C4-2B (cell line): ENCODE measurements at regions not wholly inside any gene's neighbourhood (a gene's known extent, or its start where the extent isn't known, plus 50 kb on each side); places are given as distances from the start of the nearest gene placed in this dataset.
"Not testable (repeated sequence)": the region's sequence is repeated elsewhere in the genome, so short reads cannot be mapped to it uniquely, and the experiment has no call there.

Source experiments
- H3K27ac ChIP-seq: fragments of 450-650 bp; 2 replicates; pipeline ENCODE4 v1.5.1; 2017
- CTCF ChIP-seq: fragments of 450-650 bp; conservative IDR thresholded peaks from 2 replicates; pipeline ENCODE4 v1.5.1; 2017; ENCODE audit warnings: mild to moderate bottlenecking
- ZFX ChIP-seq: fragments of 450-650 bp; IDR thresholded peaks from 2 replicates; pipeline ENCODE4 v1.6.1; 2017

GRCh38 chr15:79492065-79492464, 59.9 kb downstream of the MINAR1 start:
- TF ChIP-seq ZFX: no peak
- TF ChIP-seq CTCF: no peak

DNA sequence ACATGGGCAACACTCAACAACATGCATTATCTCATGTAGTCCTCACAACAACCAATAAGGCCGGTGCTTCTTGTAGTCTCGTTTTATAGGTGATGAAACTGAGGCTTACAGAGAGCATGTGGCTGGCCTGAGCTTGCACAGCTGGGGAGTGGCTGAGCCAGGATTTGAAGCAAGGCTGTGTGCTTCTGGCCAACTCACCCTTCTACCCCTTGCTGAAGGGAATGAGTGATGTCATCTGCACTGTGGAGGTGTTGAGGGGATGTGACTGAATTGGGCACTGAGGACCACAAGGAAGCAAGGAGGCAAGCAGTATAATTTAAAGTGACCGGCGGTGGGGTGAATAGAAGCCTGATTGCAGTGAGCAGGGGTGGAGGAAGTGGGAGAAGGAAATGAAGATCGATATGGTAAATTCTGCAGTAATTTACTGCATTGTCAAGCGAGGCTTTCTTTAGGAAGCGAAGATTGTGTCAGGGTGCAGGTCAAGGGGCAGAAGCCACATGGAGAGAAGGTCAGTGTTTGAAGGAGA, 62.3 kb downstream of the MINAR1 start:
- H3K27ac ChIP-seq: no peak overlapping the region
- no peak for TF ChIP-seq ZFX
- no peak for TF ChIP-seq CTCF

More at GRCh38 chr15:79492065-79492464, 59.9 kb downstream of the MINAR1 start:
- H3K27ac ChIP-seq: no peak overlapping the region

DNA sequence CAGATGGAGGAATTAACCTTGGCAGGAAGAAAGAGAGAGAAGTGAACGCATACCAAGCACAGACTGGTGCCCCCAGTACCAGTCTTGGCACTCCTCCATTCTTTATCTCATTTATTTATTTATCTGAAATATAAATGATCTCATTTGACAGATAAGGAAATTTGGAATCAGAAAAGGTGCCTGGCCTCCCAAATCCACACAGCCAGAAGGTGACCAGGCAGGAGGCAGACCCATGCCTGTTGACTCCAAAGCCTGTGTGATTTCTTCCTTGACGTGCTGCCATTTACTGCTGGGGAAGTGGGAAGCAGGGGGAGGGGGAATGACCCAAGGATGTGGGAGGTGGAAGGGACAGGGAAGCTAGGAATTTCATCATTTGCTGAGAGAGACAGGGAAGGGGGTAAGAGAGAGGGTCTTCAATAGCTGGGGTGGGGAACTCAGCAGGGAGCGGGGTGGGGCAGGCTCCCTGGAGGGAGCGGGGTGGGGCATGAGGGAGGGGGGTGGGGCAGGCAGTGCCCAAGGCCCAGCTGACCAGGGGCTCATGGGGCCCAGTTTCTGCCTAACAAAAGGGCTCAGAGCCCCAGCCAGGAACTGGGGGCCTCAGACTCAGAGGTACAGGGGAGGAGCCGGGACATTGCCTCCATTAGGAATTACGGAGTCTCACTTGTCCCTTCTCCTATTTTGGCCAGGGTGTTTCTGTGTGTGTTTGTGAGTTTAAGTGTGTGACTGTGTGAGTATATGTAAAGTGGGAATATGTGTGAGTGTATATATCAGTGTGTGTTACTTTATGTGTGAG, 63.0 kb downstream of the MINAR1 start:
- TF ChIP-seq ZFX (no peak), CTCF (no peak)
- no peak overlapping the region for H3K27ac ChIP-seq

- no peak overlapping the region for H3K27ac ChIP-seq
- no peak for TF ChIP-seq CTCF
- TF ChIP-seq ZFX: no peak
These were observed 63.6 kb downstream of the MINAR1 start for GRCh38 chr15:79495775-79496174.

- H3K27ac ChIP-seq: no peak overlapping the region
- TF ChIP-seq ZFX (no peak), CTCF (no peak)
These were observed 64.7 kb downstream of the MINAR1 start for GRCh38 chr15:79496838-79497237.

DNA sequence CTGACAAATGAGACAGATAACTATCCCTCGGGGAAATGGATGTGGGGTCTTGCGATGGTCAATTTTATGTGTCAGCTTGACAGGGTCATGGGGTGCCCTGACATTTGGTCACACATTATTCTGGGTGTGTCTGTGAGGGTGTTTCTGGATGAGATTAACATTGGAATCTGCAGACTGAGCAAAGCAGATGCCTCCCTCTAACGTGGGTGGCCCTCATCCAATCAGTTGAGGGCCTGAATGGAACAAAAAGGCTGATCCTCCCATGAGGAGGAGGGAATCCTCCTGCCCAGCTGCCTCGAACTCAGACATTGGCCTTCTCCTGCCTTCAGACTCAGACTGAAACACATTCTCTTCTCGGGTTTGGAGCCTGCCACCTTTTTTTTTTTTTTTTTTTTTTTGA, 69.0 kb downstream of the MINAR1 start:
- TF ChIP-seq CTCF (no peak), ZFX (no peak)
- H3K27ac ChIP-seq: no peak overlapping the region

DNA sequence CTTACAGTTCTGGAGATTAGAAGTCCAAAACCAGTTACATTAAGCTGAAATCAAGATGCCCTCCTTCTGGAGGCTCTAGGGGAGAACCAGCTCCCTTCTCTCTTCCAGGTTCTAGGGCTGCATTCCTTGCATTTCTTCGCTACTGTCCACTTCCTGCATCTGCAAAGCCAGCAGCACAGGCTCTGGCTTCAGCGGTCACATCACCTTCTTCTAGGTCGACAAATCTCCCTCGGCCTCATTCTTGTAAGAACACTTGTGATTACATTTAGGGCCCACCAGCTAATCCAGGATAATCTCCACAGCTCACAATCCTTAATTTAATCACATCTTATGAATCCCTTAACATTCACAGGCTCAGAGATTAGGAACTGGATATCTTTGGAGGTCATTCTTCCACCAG, 73.8 kb downstream of the MINAR1 start:
- TF ChIP-seq ZFX: no peak
- no peak for TF ChIP-seq CTCF
- H3K27ac ChIP-seq: no peak overlapping the region

GRCh38 chr15:79512844-79513243, 80.7 kb downstream of the MINAR1 start:
- H3K27ac ChIP-seq: not testable (repeated sequence)
